Astrocyte of the spinal cord (primary cell): ENCODE measurements at regions not wholly inside any gene's neighbourhood (a gene's known extent, or its start where the extent isn't known, plus 50 kb on each side); places are given as distances from the start of the nearest gene placed in this dataset.

Experiments
- DNase-seq: peaks from one replicate; pipeline ENCODE4 v3.0.0; 2011; ENCODE audit warnings: low read depth, low spot score
- H3K4me3 ChIP-seq: 2 replicates; pipeline ENCODE4 v1.5.1; 2011; ENCODE audit warnings: low read depth, mild to moderate bottlenecking, low read length, moderate library complexity
- CTCF ChIP-seq: IDR thresholded peaks from 2 replicates; pipeline ENCODE4 v1.5.1; 2012; ENCODE audit warnings: low read depth, mild to moderate bottlenecking, low read length, inconsistent platforms
- in situ Hi-C: cut with HindIII; loops from 2 replicates; pipeline ENCODE4 v1.10.0; 2017; ENCODE audit warnings: low sequenced_read_pairs

- H3K4me3 ChIP-seq, result no peak overlapping the region
- TF ChIP-seq CTCF, result no peak
- in situ Hi-C loops, result no loop called here
- DNase-seq, result no peak
These were observed 91.5 kb upstream of the GALNT13 start for GRCh38 chr2:153780241-153780640.

GRCh38 chr2:153786016-153786415 is 85.7 kb upstream of the GALNT13 start:
- in situ Hi-C loops, result no loop called here
- DNase-seq, result no peak
- H3K4me3 ChIP-seq, result no peak overlapping the region
- no peak for TF ChIP-seq CTCF

GRCh38 chr2:153787612-153788011 is 84.1 kb upstream of the GALNT13 start:
- H3K4me3 ChIP-seq, result no peak overlapping the region
- TF ChIP-seq CTCF, result no peak
- DNase-seq, result no peak
- in situ Hi-C loops, result no loop called here

- in situ Hi-C loops, result no loop called here
These were observed 69.1 kb upstream of the GALNT13 start for GRCh38 chr2:153802671-153803070.

GRCh38 chr2:153808679-153809078 is 63.0 kb upstream of the GALNT13 start:
- no peak for TF ChIP-seq CTCF
- in situ Hi-C loops, result no loop called here
- H3K4me3 ChIP-seq, result no peak overlapping the region
- no peak for DNase-seq

More at GRCh38 chr2:153802671-153803070, 69.1 kb upstream of the GALNT13 start:
- no peak for DNase-seq
- no peak for TF ChIP-seq CTCF
- H3K4me3 ChIP-seq, result no peak overlapping the region

- TF ChIP-seq CTCF, result no peak
- in situ Hi-C loops, result no loop called here
- DNase-seq, result no peak
- no peak overlapping the region for H3K4me3 ChIP-seq
These were observed 60.2 kb upstream of the GALNT13 start for GRCh38 chr2:153811516-153811915.

GRCh38 chr2:153812632-153813031 is 59.1 kb upstream of the GALNT13 start:
- no peak for DNase-seq
- no peak for TF ChIP-seq CTCF
- in situ Hi-C loops, result no loop called here
- no peak overlapping the region for H3K4me3 ChIP-seq
